ENCODE measurements at regions not wholly inside any gene's neighbourhood (a gene's known extent, or its start where the extent isn't known, plus 50 kb on each side); places are given as distances from the start of the nearest gene placed in this dataset.

- Histone ChIP-seq H3K4me2 (ENCODE audit: low read depth, low read length, poor library complexity, severe bottlenecking) (no peak overlapping the region), H3K79me2 (ENCODE audit: insufficient read depth, low read length) (no peaks in the 10 kb centered on the region), H3K27me3 (ENCODE audit: insufficient read depth, low read length, poor library complexity, severe bottlenecking) (no peaks in the 10 kb centered on the region), H4K20me1 (ENCODE audit: insufficient read depth, low read length, poor library complexity, severe bottlenecking) (no peaks in the 10 kb centered on the region), H3K4me1 (ENCODE audit: insufficient read depth, low read length, poor library complexity, severe bottlenecking) (no peaks in the 10 kb centered on the region), H3K9me2 (replicated peaks; ENCODE audit: low read depth, low read length) (no peaks in the 10 kb centered on the region), H3K4me3 (ENCODE audit: low read length, poor library complexity, severe bottlenecking) (no peak overlapping the region), H3K9me3 (ENCODE audit: insufficient read depth, low read depth, low read length) (no peaks in the 10 kb centered on the region), H3F3A (ENCODE audit: low read depth) (no peaks in the 10 kb centered on the region), H3K36me3 (ENCODE audit: insufficient read depth, low read length) (no peaks in the 10 kb centered on the region), H2AFZ (ENCODE audit: low read length) (no peak overlapping the region), H3K9ac (ENCODE audit: low read depth, low read length, poor library complexity, severe bottlenecking) (no peak overlapping the region)
- TF ChIP-seq EZH2phosphoT487 (IDR thresholded peaks at IDR 0.05; ENCODE audit: borderline replicate concordance) (no peak), CTCF (conservative IDR thresholded peaks at IDR 0.05; ENCODE audit: low read length) (no peak)
Measured at GRCh38 chrX:95058815-95059214, 1384.8 kb downstream of the FAM133A start.

GRCh38 chrX:95059909-95060308, 1385.9 kb downstream of the FAM133A start:
- H3F3A ChIP-seq (ENCODE audit: low read depth) = no peaks in the 10 kb centered on the region
- H4K20me1 ChIP-seq (ENCODE audit: insufficient read depth, low read length, poor library complexity, severe bottlenecking) = no peaks in the 10 kb centered on the region
- TF ChIP-seq CTCF (conservative IDR thresholded peaks at IDR 0.05; ENCODE audit: low read length) (no peak), EZH2phosphoT487 (IDR thresholded peaks at IDR 0.05; ENCODE audit: borderline replicate concordance) (no peak)
- H3K9me3 ChIP-seq (ENCODE audit: insufficient read depth, low read depth, low read length) = no peaks in the 10 kb centered on the region
- H3K79me2 ChIP-seq (ENCODE audit: insufficient read depth, low read length) = no peaks in the 10 kb centered on the region
- H3K36me3 ChIP-seq (ENCODE audit: insufficient read depth, low read length) = no peaks in the 10 kb centered on the region
- no peak overlapping the region for H3K4me3 ChIP-seq (ENCODE audit: low read length, poor library complexity, severe bottlenecking)
- no peaks in the 10 kb centered on the region for H3K27me3 ChIP-seq (ENCODE audit: insufficient read depth, low read length, poor library complexity, severe bottlenecking)
- no peak overlapping the region for H3K9ac ChIP-seq (ENCODE audit: low read depth, low read length, poor library complexity, severe bottlenecking)
- no peak overlapping the region for H2AFZ ChIP-seq (ENCODE audit: low read length)
- no peaks in the 10 kb centered on the region for H3K9me2 ChIP-seq (replicated peaks; ENCODE audit: low read depth, low read length)
- no peak overlapping the region for H3K4me2 ChIP-seq (ENCODE audit: low read depth, low read length, poor library complexity, severe bottlenecking)
- no peaks in the 10 kb centered on the region for H3K4me1 ChIP-seq (ENCODE audit: insufficient read depth, low read length, poor library complexity, severe bottlenecking)

GRCh38 chrX:95063554-95063953, 1389.5 kb downstream of the FAM133A start:
- Histone ChIP-seq H3K9ac (ENCODE audit: low read depth, low read length, poor library complexity, severe bottlenecking) (no peak overlapping the region), H3K27me3 (ENCODE audit: insufficient read depth, low read length, poor library complexity, severe bottlenecking) (no peaks in the 10 kb centered on the region), H2AFZ (ENCODE audit: low read length) (no peak overlapping the region)

More at GRCh38 chrX:95063554-95063953, 1389.5 kb downstream of the FAM133A start:
- H3K36me3 ChIP-seq (ENCODE audit: insufficient read depth, low read length) = no peaks in the 10 kb centered on the region
- H3K79me2 ChIP-seq (ENCODE audit: insufficient read depth, low read length) = no peaks in the 10 kb centered on the region
- H3K9me2 ChIP-seq (replicated peaks; ENCODE audit: low read depth, low read length) = no peaks in the 10 kb centered on the region
- H3K4me3 ChIP-seq (ENCODE audit: low read length, poor library complexity, severe bottlenecking) = no peak overlapping the region
- H3K4me2 ChIP-seq (ENCODE audit: low read depth, low read length, poor library complexity, severe bottlenecking) = no peak overlapping the region
- no peaks in the 10 kb centered on the region for H4K20me1 ChIP-seq (ENCODE audit: insufficient read depth, low read length, poor library complexity, severe bottlenecking)
- H3F3A ChIP-seq (ENCODE audit: low read depth) = no peaks in the 10 kb centered on the region
- no peaks in the 10 kb centered on the region for H3K4me1 ChIP-seq (ENCODE audit: insufficient read depth, low read length, poor library complexity, severe bottlenecking)
- TF ChIP-seq CTCF (conservative IDR thresholded peaks at IDR 0.05; ENCODE audit: low read length) (no peak), EZH2phosphoT487 (IDR thresholded peaks at IDR 0.05; ENCODE audit: borderline replicate concordance) (no peak)
- H3K9me3 ChIP-seq (ENCODE audit: insufficient read depth, low read depth, low read length) = no peaks in the 10 kb centered on the region

All from Loucy (cell line).